ENCODE measurements at regions not wholly inside any gene's neighbourhood (a gene's known extent, or its start where the extent isn't known, plus 50 kb on each side); places are given as distances from the start of the nearest gene placed in this dataset.
A peak's percentile ranks its signal among the peaks of the same experiment; 100 is the strongest.

DNA sequence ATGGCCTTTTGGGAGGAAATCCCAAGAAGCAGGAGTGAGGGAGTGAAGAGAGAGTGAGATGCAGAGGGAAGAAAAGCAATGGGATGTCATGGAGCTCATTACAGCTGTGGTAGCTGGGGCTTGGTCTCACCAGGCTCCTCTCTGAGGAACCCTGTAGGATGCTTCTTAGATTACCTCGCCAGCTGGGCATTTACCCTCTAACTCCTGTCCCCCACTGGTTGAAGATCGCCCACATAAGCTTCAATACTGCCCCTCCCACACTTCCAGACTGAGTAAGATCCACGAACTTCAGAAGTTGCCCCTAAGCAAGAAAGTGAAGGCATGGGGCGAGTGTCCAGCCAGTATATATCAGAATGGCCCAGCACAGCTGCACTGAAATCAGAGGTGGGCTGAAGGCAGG, 58.1 kb upstream of the SLC35B4 start:
- H3K36me3 ChIP-seq (ENCODE audit: control insufficient read depth, insufficient read depth, low read length), result no peaks in the 10 kb centered on the region
- H3K27ac ChIP-seq, result no peak overlapping the region
- H3K9me3 ChIP-seq (ENCODE audit: control insufficient read depth, low read length), result no peaks in the 10 kb centered on the region
- H3K4me3 ChIP-seq (ENCODE audit: low read depth, low read length), result no peak overlapping the region
- no peaks in the 10 kb centered on the region for H3K27me3 ChIP-seq (ENCODE audit: control insufficient read depth, insufficient read depth, low read length)
- H3K4me2 ChIP-seq (ENCODE audit: low read length), result no peak overlapping the region
- no peak overlapping the region for H3K9ac ChIP-seq
- TF ChIP-seq, protein P1, sequence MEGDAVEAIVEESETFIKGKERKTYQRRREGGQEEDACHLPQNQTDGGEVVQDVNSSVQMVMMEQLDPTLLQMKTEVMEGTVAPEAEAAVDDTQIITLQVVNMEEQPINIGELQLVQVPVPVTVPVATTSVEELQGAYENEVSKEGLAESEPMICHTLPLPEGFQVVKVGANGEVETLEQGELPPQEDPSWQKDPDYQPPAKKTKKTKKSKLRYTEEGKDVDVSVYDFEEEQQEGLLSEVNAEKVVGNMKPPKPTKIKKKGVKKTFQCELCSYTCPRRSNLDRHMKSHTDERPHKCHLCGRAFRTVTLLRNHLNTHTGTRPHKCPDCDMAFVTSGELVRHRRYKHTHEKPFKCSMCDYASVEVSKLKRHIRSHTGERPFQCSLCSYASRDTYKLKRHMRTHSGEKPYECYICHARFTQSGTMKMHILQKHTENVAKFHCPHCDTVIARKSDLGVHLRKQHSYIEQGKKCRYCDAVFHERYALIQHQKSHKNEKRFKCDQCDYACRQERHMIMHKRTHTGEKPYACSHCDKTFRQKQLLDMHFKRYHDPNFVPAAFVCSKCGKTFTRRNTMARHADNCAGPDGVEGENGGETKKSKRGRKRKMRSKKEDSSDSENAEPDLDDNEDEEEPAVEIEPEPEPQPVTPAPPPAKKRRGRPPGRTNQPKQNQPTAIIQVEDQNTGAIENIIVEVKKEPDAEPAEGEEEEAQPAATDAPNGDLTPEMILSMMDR (IDR thresholded peaks at IDR 0.05), result no peak
- H2AFZ ChIP-seq, result no peak overlapping the region
- no peaks in the 10 kb centered on the region for H3K79me2 ChIP-seq
- no peaks in the 10 kb centered on the region for H3K4me1 ChIP-seq

DNA sequence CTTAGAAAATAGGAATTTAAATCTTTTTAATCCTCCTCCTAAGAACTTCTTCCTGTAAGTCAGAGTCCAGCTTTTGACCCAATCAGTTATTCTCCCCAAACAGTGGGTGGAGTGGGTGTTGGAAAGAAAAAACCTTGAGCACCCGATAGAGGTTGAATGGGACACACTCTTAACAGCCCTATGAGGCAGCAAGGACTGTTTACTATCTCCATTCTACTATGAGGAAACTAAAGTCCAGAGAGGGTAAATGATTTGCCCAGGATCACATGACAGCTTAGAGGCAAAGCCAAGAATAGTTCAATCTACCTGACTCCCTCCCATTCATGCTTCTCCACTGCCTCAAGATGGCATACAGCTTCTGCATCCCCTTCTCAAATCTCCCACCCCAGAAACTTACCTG, 57.6 kb upstream of the SLC35B4 start:
- Histone ChIP-seq H3K9ac (no peak overlapping the region), H3K4me2 (ENCODE audit: low read length) (no peak overlapping the region), H2AFZ (no peak overlapping the region), H3K27ac (no peak overlapping the region), H3K4me3 (ENCODE audit: low read depth, low read length) (no peak overlapping the region), H3K79me2 (no peaks in the 10 kb centered on the region), H3K9me3 (ENCODE audit: control insufficient read depth, low read length) (no peaks in the 10 kb centered on the region), H3K27me3 (ENCODE audit: control insufficient read depth, insufficient read depth, low read length) (no peaks in the 10 kb centered on the region), H3K36me3 (ENCODE audit: control insufficient read depth, insufficient read depth, low read length) (no peaks in the 10 kb centered on the region), H3K4me1 (no peaks in the 10 kb centered on the region)
- TF ChIP-seq, protein P1 (IDR thresholded peaks at IDR 0.05), result no peak

DNA sequence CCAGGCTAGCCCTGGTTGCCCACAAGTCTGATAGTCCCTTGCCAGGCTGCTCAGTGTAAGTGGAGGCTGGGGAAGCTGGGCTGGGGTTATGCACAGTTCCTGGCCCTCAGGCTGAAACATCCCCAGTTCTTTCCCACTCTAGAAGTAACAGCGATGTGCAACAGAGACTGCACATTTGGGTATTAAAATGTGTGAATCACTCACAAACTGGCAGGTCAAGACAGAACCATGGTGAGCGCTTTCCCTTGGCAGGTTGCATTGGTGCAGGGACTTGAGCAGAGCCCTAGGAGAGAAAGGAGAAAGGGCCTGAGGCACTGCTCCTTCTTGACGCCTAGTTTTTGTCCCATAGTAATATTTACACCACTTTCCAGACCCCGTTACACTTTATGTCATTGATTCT, 56.1 kb upstream of the SLC35B4 start:
- H3K4me1 ChIP-seq, result no peaks in the 10 kb centered on the region
- H3K36me3 ChIP-seq (ENCODE audit: control insufficient read depth, insufficient read depth, low read length), result no peaks in the 10 kb centered on the region
- TF ChIP-seq, protein P1 (IDR thresholded peaks at IDR 0.05), result no peak
- H3K79me2 ChIP-seq, result no peaks in the 10 kb centered on the region
- no peak overlapping the region for H2AFZ ChIP-seq
- no peaks in the 10 kb centered on the region for H3K27me3 ChIP-seq (ENCODE audit: control insufficient read depth, insufficient read depth, low read length)
- no peaks in the 10 kb centered on the region for H3K9me3 ChIP-seq (ENCODE audit: control insufficient read depth, low read length)
- H3K4me3 ChIP-seq (ENCODE audit: low read depth, low read length), result no peak overlapping the region
- no peak overlapping the region for H3K9ac ChIP-seq
- H3K4me2 ChIP-seq (ENCODE audit: low read length), result no peak overlapping the region
- H3K27ac ChIP-seq, result no peak overlapping the region

DNA sequence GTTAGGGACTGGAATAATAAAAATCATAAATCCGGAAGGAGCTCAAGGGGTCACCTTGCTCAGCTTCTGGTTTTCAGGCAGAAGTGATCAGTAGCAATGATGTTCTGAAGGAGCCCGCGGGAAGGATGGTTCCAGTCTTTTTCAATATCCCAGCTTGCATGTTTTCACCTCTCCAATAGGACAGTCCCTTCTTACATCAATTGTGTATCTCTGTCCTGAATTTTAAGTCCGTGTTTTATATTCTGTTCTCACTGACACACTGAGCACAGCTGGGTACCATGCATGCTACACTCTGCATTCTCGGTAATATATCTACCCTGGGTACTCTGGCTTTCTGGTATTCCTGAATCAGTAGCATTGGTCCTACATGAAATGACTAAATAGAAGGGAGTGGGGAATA, 55.2 kb upstream of the SLC35B4 start:
- H3K4me2 ChIP-seq (ENCODE audit: low read length), result no peak overlapping the region
- H3K79me2 ChIP-seq, result no peaks in the 10 kb centered on the region
- H3K9me3 ChIP-seq (ENCODE audit: control insufficient read depth, low read length), result no peaks in the 10 kb centered on the region
- no peak overlapping the region for H3K27ac ChIP-seq
- no peaks in the 10 kb centered on the region for H3K27me3 ChIP-seq (ENCODE audit: control insufficient read depth, insufficient read depth, low read length)
- H2AFZ ChIP-seq, result no peak overlapping the region
- no peak overlapping the region for H3K9ac ChIP-seq
- H3K36me3 ChIP-seq (ENCODE audit: control insufficient read depth, insufficient read depth, low read length), result no peaks in the 10 kb centered on the region
- no peak overlapping the region for H3K4me3 ChIP-seq (ENCODE audit: low read depth, low read length)
- no peaks in the 10 kb centered on the region for H3K4me1 ChIP-seq
- TF ChIP-seq, protein P1 (IDR thresholded peaks at IDR 0.05), result no peak

DNA sequence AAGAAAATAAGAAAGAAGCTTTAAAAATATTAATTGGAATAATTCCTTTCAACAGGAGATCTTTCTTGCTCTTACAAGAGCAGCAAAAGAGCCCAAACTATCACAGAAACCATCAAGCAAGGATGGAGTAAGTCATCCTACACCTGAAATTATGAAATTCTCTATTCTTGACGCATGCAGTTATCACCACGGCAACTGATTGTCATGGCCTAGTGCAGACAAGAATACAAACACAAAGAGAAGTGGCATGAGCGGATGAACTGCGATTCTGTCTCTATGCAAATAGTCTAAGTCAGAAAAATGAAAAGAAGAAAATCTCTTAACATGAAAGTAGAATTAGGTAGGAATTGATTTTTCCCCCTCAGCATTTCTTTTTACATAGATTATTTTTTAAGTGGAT, 54.8 kb upstream of the SLC35B4 start:
- Histone ChIP-seq H3K4me2 (ENCODE audit: low read length) (no peak overlapping the region), H3K27ac (peak overlapping the region; percentile 25), H3K9me3 (ENCODE audit: control insufficient read depth, low read length) (no peaks in the 10 kb centered on the region), H3K27me3 (ENCODE audit: control insufficient read depth, insufficient read depth, low read length) (no peaks in the 10 kb centered on the region), H3K4me3 (ENCODE audit: low read depth, low read length) (no peak overlapping the region), H3K9ac (no peak overlapping the region), H3K79me2 (no peaks in the 10 kb centered on the region), H3K4me1 (no peaks in the 10 kb centered on the region), H3K36me3 (ENCODE audit: control insufficient read depth, insufficient read depth, low read length) (no peaks in the 10 kb centered on the region), H2AFZ (no peak overlapping the region)
- TF ChIP-seq, protein P1 (IDR thresholded peaks at IDR 0.05), result no peak
